Loucy (cell line): ENCODE measurements at regions not wholly inside any gene's neighbourhood (a gene's known extent, or its start where the extent isn't known, plus 50 kb on each side); places are given as distances from the start of the nearest gene placed in this dataset.

Experiments used
- CTCF ChIP-seq: fragments of 200-600 bp; sonication (generic); conservative IDR thresholded peaks from 2 replicates; pipeline ENCODE4 v1.5.1; 2014; ENCODE audit warnings: mild to moderate bottlenecking, antibody characterized with exemption, low read length
- EZH2phosphoT487 ChIP-seq: fragments of 200-600 bp; IDR thresholded peaks from 2 replicates; pipeline ENCODE4 v1.6.1; 2018; ENCODE audit warnings: antibody characterized with exemption, mild to moderate bottlenecking, moderate library complexity, borderline replicate concordance

- TF ChIP-seq CTCF (no peak), EZH2phosphoT487 (no peak)
Measured at GRCh38 chr20:60962367-60963045, 289.6 kb upstream of the CDH4 start.
